Heart right ventricle (tissue), 16 donors: ENCODE measurements at regions not wholly inside any gene's neighbourhood (a gene's known extent, or its start where the extent isn't known, plus 50 kb on each side); places are given as distances from the start of the nearest gene placed in this dataset.

Experiments
- ATAC-seq, 8 donors: fragments of 200-7000 bp; cut with Tn5 transposase; one replicate each; pipeline ENCODE4 v1.9.1; 2020; ENCODE audit warnings: mild to moderate bottlenecking in 8 of 8, moderate library complexity in 8 of 8, moderate number of reproducible peaks in 1 of 8
- DNase-seq, 2 donors: peaks; one replicate each; pipeline ENCODE4 v3.0.0-alpha.2; 2020
- H3K27ac ChIP-seq, 10 donors: fragments of 200-600 bp; sonication (generic) in 2 of 10; one replicate each; pipeline versions ENCODE4 v1.5.0 to v1.8.0; 2020 to 2022; ENCODE audit warnings: mild to moderate bottlenecking in 3 of 10
- H3K27me3 ChIP-seq, 7 donors: fragments of 200-600 bp; one replicate each; pipeline ENCODE4 v1.8.0; 2021 to 2022; ENCODE audit warnings: mild to moderate bottlenecking in 2 of 7
- H3K36me3 ChIP-seq, 9 donors: fragments of 200-600 bp; sonication (generic) in 1 of 9; one replicate each; pipeline versions ENCODE4 v1.5.0 to v1.8.0; 2020 to 2022; ENCODE audit warnings: mild to moderate bottlenecking in 2 of 9
- H3K4me1 ChIP-seq, 9 donors: fragments of 200-600 bp; sonication (generic) in 1 of 9; one replicate each; pipeline versions ENCODE4 v1.5.0 to v1.8.0; 2020 to 2022; ENCODE audit warnings: mild to moderate bottlenecking in 4 of 9
- H3K4me3 ChIP-seq, 10 donors: fragments of 200-600 bp; sonication (generic) in 2 of 10; one replicate each; pipeline versions ENCODE4 v1.5.0 to v1.8.0; 2020 to 2022; ENCODE audit warnings: mild to moderate bottlenecking in 7 of 10, moderate library complexity in 2 of 10
- H3K9me3 ChIP-seq, 11 donors: fragments of 200-600 bp in 10 of 11; sonication (generic) in 2 of 11; one replicate each; pipeline versions ENCODE4 v1.5.0 to v1.8.0; 2013 to 2022; ENCODE audit warnings: mild to moderate bottlenecking in 2 of 11, control low read depth in 1 of 11, moderate library complexity in 1 of 11
- CTCF ChIP-seq, 9 donors: fragments of 200-600 bp; sonication (generic) in 2 of 9; IDR thresholded peaks; one replicate each; pipeline versions ENCODE4 v1.5.0 to v1.8.0; 2021 to 2022; ENCODE audit warnings: antibody characterized with exemption in 9 of 9, mild to moderate bottlenecking in 5 of 9, moderate library complexity in 1 of 9
- WGBS, 2 donors: extraction: QIAGEN DNeasy Blood & Tissue Kit; methylation state at CpG; one replicate each; pipeline ENCODE4 v1.1.7; 2013; ENCODE audit warnings: inconsistent platforms in 1 of 2; 5-methylcytosine and 5-hydroxymethylcytosine counted together
- intact Hi-C, 10 donors: fragments of 100-400 bp; cut with DNase I; formaldehyde crosslinking; loops; one replicate each; pipeline versions ENCODE4 v1.11.1 to v1.14.2; 2022
- donor health status: Arrhythmogenic right ventricular cardiomyopathy.
- donor health status: ischemic (EF 13 %, LVEDD 7.1; RV severe dilation, severe dysfunction).
- donor health status: healthy with polysubstance abuse.
- donor health status: DM: no; HTN: yes; CAD: no.
- donor health status: DM: no; HTN: no; CAD: no.
- donor health status: ischemic (EF 25% LVEDD 6.9; RV normal size, moderate dysfunction).
- donor health status: ischemic (EF 25% LVEDD 5.7; RV mildly dilated, moderate dysfunction).
- donor health status: healthy.
- donor health status: DM: yes; HTN: yes; CAD: no.
- donor health status: Ischemic cardiomyopathy.
- donor health status: ischemic (EF 35%, LVEDD 5.7; RV mildly dilated, moderate dysfunction).
- donor health status: nonischemic (EF 11% LVEDD 7.7; RV severe dilation, severe dysfunction).
- donor health status: DM: yes; HTN: yes; CAD: no.
- donor health status: PGD.
- donor health status: ischemic (EF 29% LVEDD 5.4; RV normal size, mild dysfunction).
- donor health status: nonischemic (EF 23%, LVEDD 6.1; RV moderate dilation, normal function).

GRCh38 chr5:133718457-133718856, 106.1 kb upstream of the FSTL4 start:
- 47 to 58% methylated on average over 2 of the region's 2 CpGs for WGBS, 2 donors
- ATAC-seq, result no peak
- H3K4me3 ChIP-seq, result no peak overlapping the region
- H3K4me1 ChIP-seq, result no peaks in the 10 kb centered on the region
- H3K27ac ChIP-seq, result no peak overlapping the region
- H3K27me3 ChIP-seq, result peaks cover 0 to 6% (median 0%) of the 10 kb centered on the region in 7 donors
- no peaks in the 10 kb centered on the region for H3K36me3 ChIP-seq
- DNase-seq, result no peak
- intact Hi-C loops, result no loop called here
- no peak for TF ChIP-seq CTCF (IDR thresholded peaks at IDR 0.05)
- H3K9me3 ChIP-seq, result peaks cover 0 to 28% (median 15%) of the 10 kb centered on the region in 11 donors

- intact Hi-C loops, result no loop called here
- peaks cover 0 to 15% (median 9%) of the 10 kb centered on the region in 11 donors for H3K9me3 ChIP-seq
- WGBS, 2 donors, result 71 to 76% methylated on average over 4 of the region's 4 CpGs
These were observed 104.3 kb upstream of the FSTL4 start for GRCh38 chr5:133716532-133717183.

GRCh38 chr5:133715616-133716015, 103.3 kb upstream of the FSTL4 start:
- H3K27me3 ChIP-seq, result peaks cover 0 to 19% (median 0%) of the 10 kb centered on the region in 7 donors
- intact Hi-C loops, result no loop called here
- WGBS, 2 donors, result 72 to 78% methylated on average over 5 of the region's 5 CpGs
- H3K4me1 ChIP-seq, result no peaks in the 10 kb centered on the region
- H3K4me3 ChIP-seq, result no peak overlapping the region
- TF ChIP-seq CTCF (IDR thresholded peaks at IDR 0.05), result no peak
- H3K27ac ChIP-seq, result no peak overlapping the region
- peaks cover 0 to 5% (median 0%) of the 10 kb centered on the region in 11 donors for H3K9me3 ChIP-seq
- DNase-seq (no peak), ATAC-seq (no peak)
- H3K36me3 ChIP-seq, result no peaks in the 10 kb centered on the region

More at GRCh38 chr5:133716532-133717183, 104.3 kb upstream of the FSTL4 start:
- Histone ChIP-seq H3K36me3 (no peaks in the 10 kb centered on the region), H3K4me3 (no peak overlapping the region), H3K4me1 (no peaks in the 10 kb centered on the region), H3K27me3 (peaks cover 0 to 18% (median 0%) of the 10 kb centered on the region in 7 donors), H3K27ac (no peak overlapping the region)
- TF ChIP-seq CTCF (IDR thresholded peaks at IDR 0.05), result no peak
- ATAC-seq (no peak), DNase-seq (no peak)

GRCh38 chr5:133715216-133715615, 102.9 kb upstream of the FSTL4 start:
- no peak for ATAC-seq

More at GRCh38 chr5:133715216-133715615, 102.9 kb upstream of the FSTL4 start:
- no peaks in the 10 kb centered on the region for H3K36me3 ChIP-seq
- TF ChIP-seq CTCF (IDR thresholded peaks at IDR 0.05), result no peak
- no peak overlapping the region for H3K27ac ChIP-seq
- intact Hi-C loops, result no loop called here
- H3K9me3 ChIP-seq, result peaks cover 0 to under 1% (median 0%) of the 10 kb centered on the region in 11 donors
- no peak for DNase-seq
- H3K4me3 ChIP-seq, result no peak overlapping the region
- peaks cover 0 to 19% (median 0%) of the 10 kb centered on the region in 7 donors for H3K27me3 ChIP-seq
- no peaks in the 10 kb centered on the region for H3K4me1 ChIP-seq
